Stomach (tissue), 8 donors: ENCODE measurements at regions not wholly inside any gene's neighbourhood (a gene's known extent, or its start where the extent isn't known, plus 50 kb on each side); places are given as distances from the start of the nearest gene placed in this dataset.

Source experiments
- DNase-seq, 2 donors: peaks; one replicate each; pipeline versions ENCODE4 v3.0.0 to v3.0.0-alpha.2; 2013 to 2019
- H3K27ac ChIP-seq, 5 donors: fragments of 200-600 bp in 4 of 5; sonication (generic) in 4 of 5; one replicate each; pipeline ENCODE4 v1.5.1; 2013 to 2019; ENCODE audit warnings: mild to moderate bottlenecking in 1 of 5, moderate library complexity in 1 of 5
- H3K27me3 ChIP-seq, 3 donors: fragments of 200-600 bp; sonication (generic); one replicate each; pipeline ENCODE4 v1.5.1; 2017 to 2019; ENCODE audit warnings: mixed run types in 1 of 3
- H3K36me3 ChIP-seq, 4 donors: fragments of 200-600 bp; sonication (generic); 1 replicate in 3 of 4; 2 replicates in 1 of 4; pipeline ENCODE4 v1.5.1; 2016 to 2019
- H3K4me1 ChIP-seq, 4 donors: fragments of 200-600 bp; sonication (generic); one replicate each; pipeline ENCODE4 v1.5.1; 2016 to 2019
- H3K4me3 ChIP-seq, 4 donors: fragments of 200-600 bp; sonication (generic) in 3 of 4; one replicate each; pipeline ENCODE4 v1.5.1; 2016 to 2019; ENCODE audit warnings: mild to moderate bottlenecking in 1 of 4
- H3K9me3 ChIP-seq, 4 donors: fragments of 200-600 bp; sonication (generic); one replicate each; pipeline ENCODE4 v1.5.1; 2016 to 2019
- EP300 ChIP-seq: sonication (generic); formaldehyde crosslinking; IDR thresholded peaks from one replicate; pipeline ENCODE4 v1.6.1; 2017; ENCODE audit warnings: antibody characterized with exemption
- POLR2A ChIP-seq, 4 donors: fragments of 450-650 bp; IDR thresholded peaks; one replicate each; pipeline ENCODE4 v1.6.1; 2016; ENCODE audit warnings: antibody characterized with exemption in 4 of 4, control low read depth in 2 of 4, mild to moderate bottlenecking in 1 of 4, moderate library complexity in 1 of 4
- POLR2AphosphoS5 ChIP-seq, 3 donors: sonication (generic); formaldehyde crosslinking; IDR thresholded peaks; one replicate each; pipeline ENCODE4 v1.6.1; 2016; ENCODE audit warnings: antibody characterized with exemption in 3 of 3
- WGBS, 5 donors: extraction: QIAGEN DNeasy Blood & Tissue Kit in 3 of 5; methylation state at CpG; one replicate each; pipeline versions ENCODE4 v1.1.5 to v1.1.7; 2013 to 2018; 5-methylcytosine and 5-hydroxymethylcytosine counted together
- intact Hi-C: fragments of 100-400 bp; cut with DNase I; formaldehyde crosslinking; loops from one replicate; pipeline ENCODE4 v1.15.1; 2023; ENCODE audit warnings: low total_unique reads
- TF ChIP-seq, protein P1 (sequence below), 7 experiments: fragments of 450-650 bp in 4 of 7; fragments of 200-600 bp in 3 of 7; sonication (generic) in 3 of 7; IDR thresholded peaks; one replicate each; pipeline ENCODE4 v1.5.1; 2016 to 2019; ENCODE audit warnings: antibody characterized with exemption in 7 of 7, control low read depth in 2 of 7, mild to moderate bottlenecking in 1 of 7
- donor health status: healthy with polysubstance abuse.
- donor health status: Bipolar disorder and iron deficiency.
- donor health status: healthy.

DNA sequence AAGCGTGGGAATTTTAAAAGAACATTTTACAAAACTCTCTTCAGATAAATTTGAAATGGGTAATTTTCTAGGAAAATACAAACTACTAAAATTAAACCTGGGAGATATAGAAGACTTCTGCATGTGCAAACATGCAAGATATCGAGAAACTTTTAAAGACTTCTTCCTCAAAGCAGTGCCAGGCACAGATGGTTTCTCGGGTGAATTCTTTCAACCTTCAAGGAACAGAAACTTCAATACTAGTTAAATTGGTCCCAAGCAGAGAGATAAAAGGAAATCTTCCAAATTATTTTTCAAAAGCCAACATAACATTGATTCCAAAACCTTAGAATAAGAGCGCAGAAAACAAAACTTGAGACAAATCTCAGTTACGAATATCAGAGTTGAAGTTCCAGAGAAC is 732.7 kb downstream of the PDCD6IP start:
- no peak overlapping the region for H3K4me3 ChIP-seq
- TF ChIP-seq POLR2AphosphoS5 (IDR thresholded peaks at IDR 0.05) (no peak), POLR2A (IDR thresholded peaks at IDR 0.05) (no peak), EP300 (no peak)
- TF ChIP-seq, protein P1, sequence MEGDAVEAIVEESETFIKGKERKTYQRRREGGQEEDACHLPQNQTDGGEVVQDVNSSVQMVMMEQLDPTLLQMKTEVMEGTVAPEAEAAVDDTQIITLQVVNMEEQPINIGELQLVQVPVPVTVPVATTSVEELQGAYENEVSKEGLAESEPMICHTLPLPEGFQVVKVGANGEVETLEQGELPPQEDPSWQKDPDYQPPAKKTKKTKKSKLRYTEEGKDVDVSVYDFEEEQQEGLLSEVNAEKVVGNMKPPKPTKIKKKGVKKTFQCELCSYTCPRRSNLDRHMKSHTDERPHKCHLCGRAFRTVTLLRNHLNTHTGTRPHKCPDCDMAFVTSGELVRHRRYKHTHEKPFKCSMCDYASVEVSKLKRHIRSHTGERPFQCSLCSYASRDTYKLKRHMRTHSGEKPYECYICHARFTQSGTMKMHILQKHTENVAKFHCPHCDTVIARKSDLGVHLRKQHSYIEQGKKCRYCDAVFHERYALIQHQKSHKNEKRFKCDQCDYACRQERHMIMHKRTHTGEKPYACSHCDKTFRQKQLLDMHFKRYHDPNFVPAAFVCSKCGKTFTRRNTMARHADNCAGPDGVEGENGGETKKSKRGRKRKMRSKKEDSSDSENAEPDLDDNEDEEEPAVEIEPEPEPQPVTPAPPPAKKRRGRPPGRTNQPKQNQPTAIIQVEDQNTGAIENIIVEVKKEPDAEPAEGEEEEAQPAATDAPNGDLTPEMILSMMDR (IDR thresholded peaks at IDR 0.05), result no peak
- H3K36me3 ChIP-seq, result no peaks in the 10 kb centered on the region
- WGBS, 5 donors, result 88 to 93% (median 91%) methylated on average over 5 of the region's 5 CpGs
- no peak for DNase-seq
- H3K4me1 ChIP-seq, result no peaks in the 10 kb centered on the region
- no peaks in the 10 kb centered on the region for H3K9me3 ChIP-seq
- H3K27me3 ChIP-seq, result no peaks in the 10 kb centered on the region
- no peak overlapping the region for H3K27ac ChIP-seq
- intact Hi-C loops, result no loop called here

DNA sequence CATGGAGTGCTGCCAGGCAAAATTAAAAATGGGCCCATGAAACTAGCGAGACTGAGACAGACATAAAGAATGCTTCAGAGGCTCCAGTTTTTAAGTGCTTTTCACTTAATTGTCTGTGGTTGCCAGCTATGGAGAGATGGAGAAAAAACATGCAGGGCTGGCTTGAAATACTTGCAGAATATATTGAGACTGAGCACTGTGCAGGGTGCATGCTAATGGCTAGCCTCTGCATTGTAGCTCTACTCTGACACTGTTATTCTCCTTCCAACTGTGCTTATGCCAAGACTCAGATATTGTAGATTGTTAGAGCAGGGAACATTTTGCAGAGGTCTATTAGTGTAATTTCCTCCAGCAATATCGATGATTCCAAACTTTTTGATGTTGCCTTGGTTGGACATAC is 735.0 kb downstream of the PDCD6IP start:
- H3K36me3 ChIP-seq, result no peaks in the 10 kb centered on the region
- H3K27me3 ChIP-seq, result no peaks in the 10 kb centered on the region
- no peaks in the 10 kb centered on the region for H3K4me1 ChIP-seq
- intact Hi-C loops, result no loop called here
- TF ChIP-seq, protein P1 (IDR thresholded peaks at IDR 0.05), result no peak
- no peak for TF ChIP-seq POLR2AphosphoS5 (IDR thresholded peaks at IDR 0.05)
- TF ChIP-seq POLR2A (IDR thresholded peaks at IDR 0.05), result no peak
- TF ChIP-seq EP300, result no peak
- no peak overlapping the region for H3K4me3 ChIP-seq
- WGBS, 5 donors, result 45 to 73% (median 69%) methylated on average over 2 of the region's 2 CpGs
- DNase-seq, result peak in 1 of 2 donors; percentile 19
- no peak overlapping the region for H3K27ac ChIP-seq
- H3K9me3 ChIP-seq, result no peaks in the 10 kb centered on the region

DNA sequence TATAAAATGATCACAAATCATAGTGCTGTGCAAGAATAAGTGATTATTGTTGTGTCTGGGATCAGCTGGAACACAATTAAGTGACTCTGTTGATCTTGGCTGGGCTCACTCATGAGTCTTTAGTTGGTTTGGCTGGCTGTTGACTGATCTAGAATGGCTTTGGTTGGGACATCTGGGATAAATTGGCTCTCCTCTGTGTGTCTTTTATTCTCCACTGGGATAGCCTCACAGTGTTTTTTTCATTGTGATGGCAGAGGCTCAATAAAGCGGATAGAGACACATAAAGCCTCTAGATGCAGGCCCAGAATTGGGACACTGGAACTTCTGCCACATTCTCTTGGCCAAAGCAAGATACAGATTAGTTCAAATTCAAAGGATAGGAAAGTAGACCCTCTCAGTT is 735.6 kb downstream of the PDCD6IP start:
- no peak overlapping the region for H3K27ac ChIP-seq
- H3K9me3 ChIP-seq, result no peaks in the 10 kb centered on the region
- WGBS, 5 donors, result 72 to 90% (median 84%) methylated on average over 1 of the region's 1 CpG
- no peak overlapping the region for H3K4me3 ChIP-seq
- TF ChIP-seq EP300 (no peak), POLR2A (IDR thresholded peaks at IDR 0.05) (no peak), POLR2AphosphoS5 (IDR thresholded peaks at IDR 0.05) (no peak)
- TF ChIP-seq, protein P1 (IDR thresholded peaks at IDR 0.05), result no peak
- intact Hi-C loops, result no loop called here
- H3K4me1 ChIP-seq, result no peaks in the 10 kb centered on the region
- H3K36me3 ChIP-seq, result no peaks in the 10 kb centered on the region
- no peaks in the 10 kb centered on the region for H3K27me3 ChIP-seq
- DNase-seq, result no peak

DNA sequence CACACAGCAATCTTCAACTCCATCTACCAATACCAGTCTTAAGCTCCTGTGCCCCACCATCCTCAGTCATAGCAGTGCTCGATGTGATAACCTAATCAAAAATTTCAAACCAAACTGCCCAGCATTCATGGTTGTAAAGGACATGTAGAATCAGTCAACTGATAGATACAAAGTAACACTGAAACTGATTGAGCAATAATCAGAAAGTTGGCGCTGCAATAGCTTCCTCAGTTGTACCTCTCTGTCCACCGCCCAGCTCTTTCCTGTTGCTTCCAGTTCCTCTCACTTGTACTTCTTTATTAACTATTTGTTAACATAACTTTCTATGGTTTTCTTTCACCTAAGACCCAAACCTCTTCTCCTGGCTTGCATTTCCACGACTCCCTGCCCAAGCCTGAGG is 745.7 kb downstream of the PDCD6IP start:
- TF ChIP-seq, protein P1 (IDR thresholded peaks at IDR 0.05), result no peak
- no peak for TF ChIP-seq POLR2A (IDR thresholded peaks at IDR 0.05)
- no peak for TF ChIP-seq POLR2AphosphoS5 (IDR thresholded peaks at IDR 0.05)
- H3K36me3 ChIP-seq, result no peaks in the 10 kb centered on the region
- DNase-seq, result no peak
- H3K27me3 ChIP-seq, result no peaks in the 10 kb centered on the region
- WGBS, 5 donors, result 71 to 81% (median 74%) methylated on average over 4 of the region's 4 CpGs
- intact Hi-C loops, result no loop called here
- H3K4me1 ChIP-seq, result no peaks in the 10 kb centered on the region
- no peaks in the 10 kb centered on the region for H3K9me3 ChIP-seq
- no peak overlapping the region for H3K27ac ChIP-seq
- H3K4me3 ChIP-seq, result no peak overlapping the region
